ENCODE measurements at regions not wholly inside any gene's neighbourhood (a gene's known extent, or its start where the extent isn't known, plus 50 kb on each side); places are given as distances from the start of the nearest gene placed in this dataset.

GRCh38 chrX:109847257-109848187 is 114.5 kb upstream of the ACSL4 start:
- Histone ChIP-seq H3K27me3 (ENCODE audit: insufficient read depth, poor library complexity, severe bottlenecking) (no peaks in the 10 kb centered on the region), H3K4me3 (ENCODE audit: severe bottlenecking) (no peak overlapping the region), H3K27ac (ENCODE audit: poor library complexity, severe bottlenecking) (peak overlapping the region; percentile 77), H3K9me3 (ENCODE audit: severe bottlenecking) (no peaks in the 10 kb centered on the region), H3K4me1 (ENCODE audit: insufficient read depth, poor library complexity, severe bottlenecking) (peaks cover 17% of the 10 kb centered on the region), H3K36me3 (ENCODE audit: low read depth) (no peaks in the 10 kb centered on the region)
- DNase-seq (ENCODE audit: low spot score) (no peak), ATAC-seq (ENCODE audit: low read depth) (peak; percentile 97)
- TF ChIP-seq CTCF (IDR thresholded peaks at IDR 0.05; ENCODE audit: poor library complexity, severe bottlenecking), result no peak

GRCh38 chrX:109848461-109849050 is 115.5 kb upstream of the ACSL4 start:
- ATAC-seq (ENCODE audit: low read depth) (no peak), DNase-seq (ENCODE audit: low spot score) (no peak)
- Histone ChIP-seq H3K4me1 (ENCODE audit: insufficient read depth, poor library complexity, severe bottlenecking) (peaks cover 17% of the 10 kb centered on the region), H3K4me3 (ENCODE audit: severe bottlenecking) (no peak overlapping the region), H3K9me3 (ENCODE audit: severe bottlenecking) (no peaks in the 10 kb centered on the region), H3K36me3 (ENCODE audit: low read depth) (no peaks in the 10 kb centered on the region), H3K27me3 (ENCODE audit: insufficient read depth, poor library complexity, severe bottlenecking) (no peaks in the 10 kb centered on the region), H3K27ac (ENCODE audit: poor library complexity, severe bottlenecking) (peak overlapping the region; percentile 77)
- TF ChIP-seq CTCF (IDR thresholded peaks at IDR 0.05; ENCODE audit: poor library complexity, severe bottlenecking), result no peak

- H3K27me3 ChIP-seq (ENCODE audit: insufficient read depth, poor library complexity, severe bottlenecking), result no peaks in the 10 kb centered on the region
- no peak overlapping the region for H3K4me3 ChIP-seq (ENCODE audit: severe bottlenecking)
- peaks cover 12% of the 10 kb centered on the region for H3K4me1 ChIP-seq (ENCODE audit: insufficient read depth, poor library complexity, severe bottlenecking)
- H3K27ac ChIP-seq (ENCODE audit: poor library complexity, severe bottlenecking), result no peak overlapping the region
- ATAC-seq (ENCODE audit: low read depth), result no peak
- H3K36me3 ChIP-seq (ENCODE audit: low read depth), result no peaks in the 10 kb centered on the region
- H3K9me3 ChIP-seq (ENCODE audit: severe bottlenecking), result no peaks in the 10 kb centered on the region
- no peak for DNase-seq (ENCODE audit: low spot score)
- TF ChIP-seq CTCF (IDR thresholded peaks at IDR 0.05; ENCODE audit: poor library complexity, severe bottlenecking), result no peak
Measured at GRCh38 chrX:109854096-109854495, 121.0 kb upstream of the ACSL4 start.

- H3K27me3 ChIP-seq (ENCODE audit: insufficient read depth, poor library complexity, severe bottlenecking), result no peaks in the 10 kb centered on the region
- H3K9me3 ChIP-seq (ENCODE audit: severe bottlenecking), result no peaks in the 10 kb centered on the region
- no peak for TF ChIP-seq CTCF (IDR thresholded peaks at IDR 0.05; ENCODE audit: poor library complexity, severe bottlenecking)
- no peak overlapping the region for H3K27ac ChIP-seq (ENCODE audit: poor library complexity, severe bottlenecking)
- H3K4me3 ChIP-seq (ENCODE audit: severe bottlenecking), result no peak overlapping the region
- peaks cover 12% of the 10 kb centered on the region for H3K4me1 ChIP-seq (ENCODE audit: insufficient read depth, poor library complexity, severe bottlenecking)
- ATAC-seq (ENCODE audit: low read depth), result no peak
- no peaks in the 10 kb centered on the region for H3K36me3 ChIP-seq (ENCODE audit: low read depth)
- no peak for DNase-seq (ENCODE audit: low spot score)
Measured at GRCh38 chrX:109855501-109855900, 122.4 kb upstream of the ACSL4 start.
